ENCODE measurements at regions not wholly inside any gene's neighbourhood (a gene's known extent, or its start where the extent isn't known, plus 50 kb on each side); places are given as distances from the start of the nearest gene placed in this dataset.

GRCh38 chr9:113712053-113712452 lies 164.1 kb upstream of the ZNF618 start:
- H3K9me3 ChIP-seq (ENCODE audit: control insufficient read depth, insufficient read depth, low read depth, low read length): no peaks in the 10 kb centered on the region
- H3K4me3 ChIP-seq (ENCODE audit: low read depth, low read length): no peak overlapping the region
- no peaks in the 10 kb centered on the region for H3K4me1 ChIP-seq (ENCODE audit: control insufficient read depth, insufficient read depth, low read length)
- no peaks in the 10 kb centered on the region for H3K36me3 ChIP-seq (ENCODE audit: control insufficient read depth in 2 of 2, insufficient read depth in 1 of 2, low read length in 2 of 2)
- POLR2A ChIA-PET: no interaction called here
- TF ChIP-seq ZNF629 (tag by site-specific recombination; IDR thresholded peaks at IDR 0.05): 0 out of 2 replicates have a peak, but pooled peaks have one; percentile 16
- 0 out of 2 replicates have a peak, but pooled peaks have one; percentile 1 for TF ChIP-seq PRDM10 (tag by site-specific recombination; IDR thresholded peaks at IDR 0.05)
- TF ChIP-seq ZBTB17 (tag by site-specific recombination; IDR thresholded peaks at IDR 0.05): 0 out of 2 replicates have a peak, but pooled peaks have one; percentile 17
- 0 out of 2 replicates have a peak, but pooled peaks have one; percentile 11 for TF ChIP-seq ZNF692 (tag by site-specific recombination; IDR thresholded peaks at IDR 0.05)
- no peak for TF ChIP-seq AEBP2 (tag by site-specific recombination; IDR thresholded peaks at IDR 0.05; ENCODE audit: borderline replicate concordance)
- TF ChIP-seq ZNF571 (tag by site-specific recombination; IDR thresholded peaks at IDR 0.05): no peak
- TF ChIP-seq ZBTB21 (tag by site-specific recombination; IDR thresholded peaks at IDR 0.05): no peak
- peak; percentile 45 for TF ChIP-seq PRDM6 (tag by site-specific recombination; IDR thresholded peaks at IDR 0.05)
- TF ChIP-seq ZSCAN16 (tag by site-specific recombination; IDR thresholded peaks at IDR 0.05): no peak
- no peak for TF ChIP-seq ZNF214 (tag by site-specific recombination; IDR thresholded peaks at IDR 0.05; ENCODE audit: borderline replicate concordance)
- no peak overlapping the region for H3K27ac ChIP-seq (ENCODE audit: extremely low read depth, low read depth, low read length)
- CTCF ChIA-PET: interaction anchor here (0.6 to 2.8 kb wide), 5 partner anchors 19 to 1864 kb away, joined by 3 to 15 read pairs (median 4); no protein-coding TSS in a partner anchor

GRCh38 chr9:113715086-113715485 lies 161.0 kb upstream of the ZNF618 start:
- H3K9me3 ChIP-seq (ENCODE audit: control insufficient read depth, insufficient read depth, low read depth, low read length): no peaks in the 10 kb centered on the region
- CTCF ChIA-PET: interaction anchor here (0.9 kb wide), 1 partner anchor 124 kb away, joined by 3 read pairs; no protein-coding TSS in a partner anchor

More at GRCh38 chr9:113715086-113715485, 161.0 kb upstream of the ZNF618 start:
- Histone ChIP-seq H3K4me1 (ENCODE audit: control insufficient read depth, insufficient read depth, low read length) (no peaks in the 10 kb centered on the region), H3K36me3 (ENCODE audit: control insufficient read depth in 2 of 2, insufficient read depth in 1 of 2, low read length in 2 of 2) (no peaks in the 10 kb centered on the region), H3K4me3 (ENCODE audit: low read depth, low read length) (no peak overlapping the region), H3K27ac (ENCODE audit: extremely low read depth, low read depth, low read length) (no peak overlapping the region)
- POLR2A ChIA-PET: no interaction called here
- TF ChIP-seq SP2 (tag by site-specific recombination; IDR thresholded peaks at IDR 0.05) (no peak), ZNF548 (tag by site-specific recombination; IDR thresholded peaks at IDR 0.05) (no peak), ZNF112 (tag by site-specific recombination; IDR thresholded peaks at IDR 0.05) (no peak), ZNF555 (tag by site-specific recombination; conservative IDR thresholded peaks at IDR 0.05) (no peak), ZNF416 (tag by site-specific recombination; IDR thresholded peaks at IDR 0.05) (no peak), ZNF366 (tag by site-specific recombination; conservative IDR thresholded peaks at IDR 0.05) (no peak), ZNF16 (tag by site-specific recombination; IDR thresholded peaks at IDR 0.05; ENCODE audit: low read depth) (no peak), ZNF513 (tag by site-specific recombination; IDR thresholded peaks at IDR 0.05) (no peak), BCL11B (tag by site-specific recombination; IDR thresholded peaks at IDR 0.05; ENCODE audit: low read depth) (no peak), ZSCAN23 (tag by site-specific recombination; IDR thresholded peaks at IDR 0.05) (no peak), ZNF571 (tag by site-specific recombination; IDR thresholded peaks at IDR 0.05) (no peak), RBAK (tag by site-specific recombination; IDR thresholded peaks at IDR 0.05) (no peak)
